MM.1S (cell line): ENCODE measurements at regions not wholly inside any gene's neighbourhood (a gene's known extent, or its start where the extent isn't known, plus 50 kb on each side); places are given as distances from the start of the nearest gene placed in this dataset.

Experiments
- DNase-seq: peaks from one replicate; pipeline ENCODE4 v3.0.0-alpha.2; 2015
- H2AFZ ChIP-seq: fragments of 300-600 bp; sonication (generic); 2 replicates; pipeline ENCODE4 v1.6.0; 2016; ENCODE audit warnings: antibody characterized with exemption, low read length
- H3F3A ChIP-seq: fragments of 300-600 bp; sonication (generic); 2 replicates; pipeline ENCODE4 v1.6.1; 2016; ENCODE audit warnings: mild to moderate bottlenecking, antibody characterized with exemption, low read length, moderate library complexity, mixed read lengths; ENCODE audit not compliant: insufficient read depth
- H3K27ac ChIP-seq: fragments of 300-600 bp; sonication (generic); 2 replicates; pipeline ENCODE4 v1.5.1; 2016; ENCODE audit warnings: mild to moderate bottlenecking, low read length
- H3K27me3 ChIP-seq: fragments of 300-600 bp; sonication (generic); replicated peaks from 2 replicates; pipeline ENCODE4 v1.6.0; 2016; ENCODE audit warnings: low read length; ENCODE audit not compliant: insufficient read depth
- H3K36me3 ChIP-seq: fragments of 300-600 bp; sonication (generic); replicated peaks from 2 replicates; pipeline ENCODE4 v1.6.1; 2016; ENCODE audit warnings: mild to moderate bottlenecking, low read length, mixed read lengths; ENCODE audit not compliant: insufficient read depth
- H3K4me1 ChIP-seq: fragments of 300-600 bp; sonication (generic); 2 replicates; pipeline ENCODE4 v1.6.1; 2016; ENCODE audit warnings: low read length, mixed read lengths
- H3K4me2 ChIP-seq: fragments of 300-600 bp; sonication (generic); 2 replicates; pipeline ENCODE4 v1.6.0; 2016; ENCODE audit warnings: low read depth, low read length
- H3K4me3 ChIP-seq: fragments of 300-600 bp; sonication (generic); 2 replicates; pipeline ENCODE4 v1.5.1; 2016; ENCODE audit warnings: low read length, mixed read lengths
- H3K79me2 ChIP-seq: fragments of 300-600 bp; sonication (generic); 2 replicates; pipeline ENCODE4 v1.6.1; 2016; ENCODE audit warnings: mixed run types, low read length, mixed read lengths
- H3K9ac ChIP-seq: fragments of 300-600 bp; sonication (generic); 2 replicates; pipeline ENCODE4 v1.6.1; 2016; ENCODE audit warnings: low read length, mixed read lengths
- H3K9me2 ChIP-seq: fragments of 300-600 bp; sonication (generic); replicated peaks from 2 replicates; pipeline ENCODE4 v1.6.1; 2016; ENCODE audit warnings: mild to moderate bottlenecking, low read length, mixed read lengths; ENCODE audit not compliant: insufficient read depth
- H3K9me3 ChIP-seq: fragments of 300-600 bp; sonication (generic); replicated peaks from 2 replicates; pipeline ENCODE4 v1.6.1; 2016; ENCODE audit warnings: mild to moderate bottlenecking, low read length, mixed read lengths; ENCODE audit not compliant: insufficient read depth
- H4K20me1 ChIP-seq: fragments of 300-600 bp; sonication (generic); 2 replicates; pipeline ENCODE4 v1.6.1; 2016; ENCODE audit warnings: mild to moderate bottlenecking, low read length, moderate library complexity, mixed read lengths; ENCODE audit not compliant: insufficient read depth
- EZH2 ChIP-seq: fragments of 300-600 bp; sonication (generic); optimal IDR thresholded peaks from 2 replicates; pipeline ENCODE3; 2017; ENCODE audit warnings: low read depth, mild to moderate bottlenecking, antibody characterized with exemption, low read length, mixed read lengths
- EZH2phosphoT487 ChIP-seq: fragments of 300-600 bp; sonication (generic); IDR thresholded peaks from 2 replicates; pipeline ENCODE4 v1.6.1; 2018; ENCODE audit warnings: antibody characterized with exemption, low read length
- TF ChIP-seq, protein P1 (sequence below): fragments of 300-600 bp; sonication (generic); IDR thresholded peaks from 2 replicates; pipeline ENCODE4 v1.5.1; 2016; ENCODE audit warnings: antibody characterized with exemption, low read length, mixed read lengths

DNA sequence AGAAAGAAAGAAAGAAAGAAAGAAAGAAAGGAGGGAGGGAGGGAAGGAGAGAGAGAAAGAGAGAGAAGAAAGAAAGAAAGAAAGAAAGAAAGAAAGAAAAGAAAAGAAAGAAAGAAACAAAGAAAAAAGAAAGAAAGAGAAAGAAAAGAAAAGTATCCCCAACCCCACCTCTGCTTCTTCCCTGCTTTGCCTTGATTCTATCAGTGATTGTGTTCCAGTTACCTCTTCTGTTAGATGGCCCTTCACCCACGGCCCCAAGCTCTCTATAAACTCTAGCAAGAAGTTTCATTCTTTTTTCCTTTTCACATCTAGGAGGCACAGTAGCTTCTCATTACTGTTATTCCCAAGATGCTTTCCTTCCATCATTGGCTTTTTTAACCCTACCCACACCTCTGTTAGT lies 1097.5 kb upstream of the ZEB2 start:
- no peaks in the 10 kb centered on the region for H3K27me3 ChIP-seq
- H2AFZ ChIP-seq = no peak overlapping the region
- H3K9me2 ChIP-seq = no peaks in the 10 kb centered on the region
- no peak overlapping the region for H3K27ac ChIP-seq
- no peak overlapping the region for H3K4me2 ChIP-seq
- no peaks in the 10 kb centered on the region for H4K20me1 ChIP-seq
- no peaks in the 10 kb centered on the region for H3K4me1 ChIP-seq
- H3K4me3 ChIP-seq = no peak overlapping the region
- no peak overlapping the region for H3K9ac ChIP-seq
- no peak for TF ChIP-seq EZH2
- TF ChIP-seq, protein P1, sequence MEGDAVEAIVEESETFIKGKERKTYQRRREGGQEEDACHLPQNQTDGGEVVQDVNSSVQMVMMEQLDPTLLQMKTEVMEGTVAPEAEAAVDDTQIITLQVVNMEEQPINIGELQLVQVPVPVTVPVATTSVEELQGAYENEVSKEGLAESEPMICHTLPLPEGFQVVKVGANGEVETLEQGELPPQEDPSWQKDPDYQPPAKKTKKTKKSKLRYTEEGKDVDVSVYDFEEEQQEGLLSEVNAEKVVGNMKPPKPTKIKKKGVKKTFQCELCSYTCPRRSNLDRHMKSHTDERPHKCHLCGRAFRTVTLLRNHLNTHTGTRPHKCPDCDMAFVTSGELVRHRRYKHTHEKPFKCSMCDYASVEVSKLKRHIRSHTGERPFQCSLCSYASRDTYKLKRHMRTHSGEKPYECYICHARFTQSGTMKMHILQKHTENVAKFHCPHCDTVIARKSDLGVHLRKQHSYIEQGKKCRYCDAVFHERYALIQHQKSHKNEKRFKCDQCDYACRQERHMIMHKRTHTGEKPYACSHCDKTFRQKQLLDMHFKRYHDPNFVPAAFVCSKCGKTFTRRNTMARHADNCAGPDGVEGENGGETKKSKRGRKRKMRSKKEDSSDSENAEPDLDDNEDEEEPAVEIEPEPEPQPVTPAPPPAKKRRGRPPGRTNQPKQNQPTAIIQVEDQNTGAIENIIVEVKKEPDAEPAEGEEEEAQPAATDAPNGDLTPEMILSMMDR = no peak
- no peak for TF ChIP-seq EZH2phosphoT487
- H3K36me3 ChIP-seq = no peaks in the 10 kb centered on the region
- no peaks in the 10 kb centered on the region for H3K9me3 ChIP-seq
- no peaks in the 10 kb centered on the region for H3F3A ChIP-seq
- H3K79me2 ChIP-seq = no peaks in the 10 kb centered on the region
- no peak for DNase-seq

DNA sequence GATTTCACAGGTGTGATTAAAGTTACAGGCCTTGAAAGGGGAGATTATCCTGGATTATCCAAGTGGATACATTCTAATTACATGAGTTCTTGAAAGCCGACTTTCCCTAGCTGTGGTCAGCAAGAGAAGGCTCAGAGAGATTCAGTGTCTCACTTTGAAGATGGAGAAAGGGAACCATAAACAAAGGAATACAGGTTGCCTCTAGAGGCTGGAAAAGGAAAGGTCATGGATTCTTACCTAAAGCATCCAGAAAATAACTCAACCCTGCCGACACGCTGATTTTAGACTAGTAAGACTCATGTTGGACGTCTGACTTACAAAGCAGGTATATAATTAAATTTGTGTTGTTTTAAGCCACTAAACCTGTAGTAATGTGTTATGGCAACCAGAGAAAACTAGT lies 1095.7 kb upstream of the ZEB2 start:
- H3K9ac ChIP-seq = no peak overlapping the region
- no peaks in the 10 kb centered on the region for H3K4me1 ChIP-seq
- no peaks in the 10 kb centered on the region for H4K20me1 ChIP-seq
- H3K9me3 ChIP-seq = no peaks in the 10 kb centered on the region
- no peaks in the 10 kb centered on the region for H3F3A ChIP-seq
- no peak for TF ChIP-seq EZH2phosphoT487
- TF ChIP-seq EZH2 = no peak
- TF ChIP-seq, protein P1 = no peak
- H3K27ac ChIP-seq = no peak overlapping the region
- H3K9me2 ChIP-seq = no peaks in the 10 kb centered on the region
- H3K36me3 ChIP-seq = no peaks in the 10 kb centered on the region
- no peak overlapping the region for H2AFZ ChIP-seq
- no peak for DNase-seq
- no peaks in the 10 kb centered on the region for H3K27me3 ChIP-seq
- no peaks in the 10 kb centered on the region for H3K79me2 ChIP-seq
- no peak overlapping the region for H3K4me2 ChIP-seq
- H3K4me3 ChIP-seq = no peak overlapping the region

DNA sequence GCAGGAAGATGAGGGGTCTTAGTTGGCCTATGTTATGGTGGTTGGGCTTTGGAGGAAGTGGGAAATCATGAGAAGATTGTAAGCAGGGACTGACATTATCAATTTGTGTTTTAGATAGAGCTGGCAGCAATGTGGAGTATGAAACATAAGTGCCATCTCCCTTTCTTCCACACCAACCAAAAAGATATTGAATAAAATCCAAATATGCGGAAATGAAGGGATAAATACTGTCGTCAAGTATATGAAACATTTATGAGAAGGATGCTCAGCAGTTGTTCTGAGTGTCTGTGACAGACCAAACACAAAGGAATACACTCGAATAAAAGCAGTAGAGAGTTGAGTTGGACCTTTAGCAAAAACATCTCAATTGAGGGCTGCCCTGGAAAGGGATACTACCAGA lies 1090.0 kb upstream of the ZEB2 start:
- no peak for DNase-seq
- TF ChIP-seq EZH2 = no peak
- no peaks in the 10 kb centered on the region for H3K4me1 ChIP-seq
- H3K27me3 ChIP-seq = no peaks in the 10 kb centered on the region
- H3K9me2 ChIP-seq = no peaks in the 10 kb centered on the region
- no peaks in the 10 kb centered on the region for H3K36me3 ChIP-seq
- H3K9ac ChIP-seq = no peak overlapping the region
- H2AFZ ChIP-seq = no peak overlapping the region
- H3K4me2 ChIP-seq = no peak overlapping the region
- H3K9me3 ChIP-seq = no peaks in the 10 kb centered on the region
- no peak overlapping the region for H3K4me3 ChIP-seq
- H3K27ac ChIP-seq = no peak overlapping the region
- H4K20me1 ChIP-seq = no peaks in the 10 kb centered on the region
- H3K79me2 ChIP-seq = no peaks in the 10 kb centered on the region
- H3F3A ChIP-seq = no peaks in the 10 kb centered on the region

DNA sequence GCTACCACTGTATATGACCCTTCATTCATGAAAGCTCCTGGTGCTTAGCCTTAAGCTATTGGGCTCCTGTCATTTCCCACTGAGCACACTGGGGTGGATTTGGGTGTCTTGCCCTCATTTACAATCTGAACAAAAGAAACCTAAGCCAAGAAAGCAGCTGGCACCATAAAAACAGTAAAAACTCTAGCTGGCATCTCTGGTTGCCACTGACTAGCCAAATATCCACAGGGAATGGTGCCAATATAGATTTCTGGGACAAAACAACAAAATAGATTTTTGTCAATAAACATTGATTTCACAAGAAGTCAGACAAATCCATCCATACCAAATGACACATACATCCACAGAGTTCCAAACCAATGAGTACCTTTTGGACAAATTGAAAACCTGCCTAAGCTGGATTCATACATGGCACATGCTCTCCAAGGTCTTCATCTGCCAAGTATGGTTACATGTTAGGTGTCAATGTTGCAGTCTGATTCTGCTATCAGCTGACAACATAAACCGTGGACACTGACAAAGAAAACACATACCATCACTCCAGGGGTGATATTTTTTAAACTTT lies 1081.5 kb upstream of the ZEB2 start:
- TF ChIP-seq EZH2 = no peak
- TF ChIP-seq EZH2phosphoT487 = no peak
- TF ChIP-seq, protein P1 = no peak
- H3K36me3 ChIP-seq = no peaks in the 10 kb centered on the region
- H3K27ac ChIP-seq = no peak overlapping the region
- no peak overlapping the region for H3K4me2 ChIP-seq
- H3K9ac ChIP-seq = no peak overlapping the region
- no peak overlapping the region for H3K4me3 ChIP-seq
- H3K27me3 ChIP-seq = no peaks in the 10 kb centered on the region
- no peaks in the 10 kb centered on the region for H3K9me2 ChIP-seq
- no peaks in the 10 kb centered on the region for H3F3A ChIP-seq
- no peaks in the 10 kb centered on the region for H4K20me1 ChIP-seq
- H3K9me3 ChIP-seq = no peaks in the 10 kb centered on the region
- no peaks in the 10 kb centered on the region for H3K79me2 ChIP-seq
- no peak overlapping the region for H2AFZ ChIP-seq
- no peak for DNase-seq
- H3K4me1 ChIP-seq = no peaks in the 10 kb centered on the region
